K562 (cell line): ENCODE measurements at regions not wholly inside any gene's neighbourhood (a gene's known extent, or its start where the extent isn't known, plus 50 kb on each side); places are given as distances from the start of the nearest gene placed in this dataset.

Source experiments
- ATAC-seq: fragments of 200-7000 bp; cut with Tn5 transposase; 3 replicates; pipeline ENCODE4 v1.9.1; 2020; ENCODE audit warnings: moderate library complexity
- BruUV-seq: library from RNA; stranded (reverse); fragments of 400-500 nt; replicated peaks from 2 replicates; lab custom pipeline; 2021; lab: Mats Ljungman, UMichigan
- CTCF ChIA-PET: fragments of 300-600 bp; formaldehyde crosslinking; extraction: SDS; loops from one replicate; lab custom pipeline; 2021; ENCODE audit warnings: low intra/inter-chr PET ratio; lab: Yijun Ruan, JAX
- POLR2A ChIA-PET: fragments of 300-600, 350-650 bp; sonication (Branson Sonifier 250); formaldehyde crosslinking; extraction: SDS; loops from one replicate; lab custom pipeline; 2021; ENCODE audit warnings: antibody characterized with exemption, inconsistent platforms; lab: Yijun Ruan, JAX
- DNase-seq, 4 experiments: peaks; one replicate each; pipeline versions ENCODE4 v3.0.0 to v3.0.0-alpha.2; 2011 to 2018; ENCODE audit warnings: low spot score in 3 of 4, mixed read lengths in 3 of 4; ENCODE audit errors: extremely low read depth in 1 of 4
- FAIRE-seq: peaks from 2 replicates; lab custom pipeline; 2011; peaks lifted over from hg19 to GRCh38; lab: Jason Lieb, UNC
- H2AFZ ChIP-seq: 2 replicates; pipeline ENCODE4 v1.6.0; 2011; ENCODE audit warnings: low read depth, low read length, control low read depth, inconsistent platforms
- H3K27ac ChIP-seq: fragments of 200-600 bp; 3 replicates; pipeline ENCODE4 v1.8.0; 2011; ENCODE audit warnings: low read depth, mild to moderate bottlenecking, control low read depth, inconsistent platforms, low read length, moderate library complexity, mixed read lengths; ENCODE audit errors: extremely low read depth
- H3K27me3 ChIP-seq, 2 experiments: fragments of 300-600 bp in 1 of 2; 2 replicates in 1 of 2; 3 replicates in 1 of 2; pipeline versions ENCODE4 v1.6.0 to v1.8.0; 2011; ENCODE audit warnings: inconsistent platforms in 2 of 2, low read length in 2 of 2, mild to moderate bottlenecking in 1 of 2, mixed read lengths in 1 of 2, moderate library complexity in 1 of 2; ENCODE audit not compliant: control insufficient read depth in 2 of 2, insufficient read depth in 2 of 2
- H3K36me3 ChIP-seq: fragments of 300-600 bp; 3 replicates; pipeline ENCODE4 v1.8.0; 2011; ENCODE audit warnings: mild to moderate bottlenecking, low read length, inconsistent platforms; ENCODE audit not compliant: control insufficient read depth, insufficient read depth
- H3K4me1 ChIP-seq, 2 experiments: fragments of 200-600 bp in 1 of 2; replicated peaks in 1 of 2; 2 replicates in 1 of 2; 3 replicates in 1 of 2; pipeline versions ENCODE4 v1.5.1 to v1.8.0; 2011; ENCODE audit warnings: inconsistent platforms in 2 of 2, low read length in 2 of 2, mild to moderate bottlenecking in 1 of 2, mixed read lengths in 1 of 2, moderate library complexity in 1 of 2; ENCODE audit not compliant: control insufficient read depth in 2 of 2, insufficient read depth in 2 of 2
- H3K4me2 ChIP-seq: 2 replicates; pipeline ENCODE4 v1.6.1; 2011; ENCODE audit warnings: low read length, control low read depth, inconsistent platforms, mixed read lengths; ENCODE audit not compliant: insufficient read depth
- H3K4me3 ChIP-seq: fragments of 200-600 bp; sonication (generic), shearing (Covaris generic); 2 replicates; pipeline ENCODE4 v1.5.1; 2016; ENCODE audit warnings: control low read depth, inconsistent platforms
- H3K79me2 ChIP-seq: fragments of 200-600 bp; 3 replicates; pipeline ENCODE4 v1.8.0; 2011; ENCODE audit warnings: low read length, inconsistent platforms; ENCODE audit not compliant: control insufficient read depth, insufficient read depth
- H3K9ac ChIP-seq, 2 experiments: 2 replicates each; pipeline versions ENCODE4 v1.6.0 to v1.6.1; 2011; ENCODE audit warnings: low read depth in 2 of 2, low read length in 2 of 2, control low read depth in 1 of 2, inconsistent platforms in 1 of 2, mild to moderate bottlenecking in 1 of 2, mixed read lengths in 1 of 2; ENCODE audit not compliant: insufficient read depth in 1 of 2
- H3K9me1 ChIP-seq: one replicate; pipeline ENCODE4 v1.6.0; 2011; ENCODE audit warnings: inconsistent platforms, mild to moderate bottlenecking, low read length, moderate library complexity; ENCODE audit not compliant: control insufficient read depth, insufficient read depth
- H3K9me3 ChIP-seq: replicated peaks from 2 replicates; pipeline ENCODE4 v1.5.1; 2011; ENCODE audit warnings: low read depth, low read length, inconsistent platforms; ENCODE audit not compliant: control insufficient read depth, insufficient read depth
- H4K20me1 ChIP-seq: replicated peaks from 2 replicates; pipeline ENCODE4 v1.6.1; 2011; ENCODE audit warnings: low read length, inconsistent platforms, mixed read lengths; ENCODE audit not compliant: control insufficient read depth, insufficient read depth
- BRF2 ChIP-seq: IDR thresholded peaks from 3 replicates; pipeline ENCODE4 v1.6.1; 2011; ENCODE audit warnings: borderline replicate concordance, mild to moderate bottlenecking; ENCODE audit not compliant: insufficient read length, insufficient read depth
- CBFA2T3 ChIP-seq: fragments of 450-650 bp; IDR thresholded peaks from 2 replicates; pipeline ENCODE4 v1.6.1; 2017
- ESRRA ChIP-seq: fragments of 450-650 bp; IDR thresholded peaks from 2 replicates; pipeline ENCODE4 v1.6.1; 2014; ENCODE audit warnings: low read depth, mild to moderate bottlenecking, moderate library complexity, borderline replicate concordance
- GATAD2B ChIP-seq: fragments of 450-650 bp; IDR thresholded peaks from 2 replicates; pipeline ENCODE4 v1.6.1; 2017; ENCODE audit warnings: mild to moderate bottlenecking, borderline replicate concordance
- HNRNPL ChIP-seq: fragments of 200-400 bp; formaldehyde crosslinking; IDR thresholded peaks from 2 replicates; pipeline ENCODE4 v1.6.1; 2017; ENCODE audit warnings: low read depth, mild to moderate bottlenecking, low read length
- HNRNPLL ChIP-seq: fragments of 200-400 bp; formaldehyde crosslinking; IDR thresholded peaks from 2 replicates; pipeline ENCODE4 v1.6.1; 2017; ENCODE audit warnings: low read length, low read depth, mild to moderate bottlenecking; ENCODE audit not compliant: poor library complexity, severe bottlenecking
- IRF2 ChIP-seq: sonication (generic); formaldehyde crosslinking; IDR thresholded peaks from 2 replicates; pipeline ENCODE4 v1.8.1; 2022; ENCODE audit warnings: mild to moderate bottlenecking, missing genetic modification reagents
- IRF9 ChIP-seq: fragments of 450-650 bp; IDR thresholded peaks from 2 replicates; pipeline ENCODE4 v1.6.1; 2016; ENCODE audit warnings: missing biosample characterization, missing genetic modification characterization
- MED1 ChIP-seq: sonication (generic); formaldehyde crosslinking; IDR thresholded peaks from 2 replicates; pipeline ENCODE4 v1.8.1; 2023; ENCODE audit warnings: missing genetic modification reagents, borderline replicate concordance
- NELFE ChIP-seq: IDR thresholded peaks from 2 replicates; pipeline ENCODE4 v1.6.1; 2011; ENCODE audit warnings: mild to moderate bottlenecking; ENCODE audit not compliant: insufficient read depth, insufficient read length
- NFE2 ChIP-seq: IDR thresholded peaks from 2 replicates; pipeline ENCODE4 v1.6.1; 2014; ENCODE audit warnings: antibody characterized with exemption, low read depth
- NFYB ChIP-seq: IDR thresholded peaks from 2 replicates; pipeline ENCODE4 v1.6.1; 2011; ENCODE audit warnings: mild to moderate bottlenecking, moderate library complexity; ENCODE audit not compliant: insufficient read length; ENCODE audit errors: extremely low read depth
- POLR2AphosphoS5 ChIP-seq: IDR thresholded peaks from 2 replicates; pipeline ENCODE4 v1.6.1; 2011; ENCODE audit warnings: mild to moderate bottlenecking, low read depth, low read length, moderate library complexity; ENCODE audit not compliant: control insufficient read depth, insufficient read depth
- RFX5 ChIP-seq: IDR thresholded peaks from 2 replicates; pipeline ENCODE4 v1.6.1; 2011; ENCODE audit warnings: low read depth, mild to moderate bottlenecking, improper control_type of control experiment, low read length
- SMARCC2 ChIP-seq: fragments of 450-650 bp; IDR thresholded peaks from 2 replicates; pipeline ENCODE4 v1.6.1; 2017; ENCODE audit warnings: antibody characterized with exemption, moderate library complexity, mild to moderate bottlenecking, low read depth
- TSHZ1 ChIP-seq: fragments of 250-450 bp; sonication (Bioruptor Pico); IDR thresholded peaks from 2 replicates; pipeline ENCODE4 v1.4.0; 2020; ENCODE audit warnings: mild to moderate bottlenecking, moderate library complexity
- ZNF146 ChIP-seq: IDR thresholded peaks from one replicate; pipeline ENCODE4 v1.6.1; 2018; ENCODE audit warnings: missing compliant biosample characterization; ENCODE audit not compliant: unreplicated experiment
- ZNF3 ChIP-seq: fragments of 250-450 bp; sonication (Bioruptor Pico); IDR thresholded peaks from 2 replicates; pipeline ENCODE4 v1.5.0; 2021; ENCODE audit warnings: mild to moderate bottlenecking, moderate library complexity
- WGBS: fragments of 100-300 bp; shearing (Covaris generic); methylation state at CpG from one replicate; pipeline ENCODE4 v1.1.6; 2016; ENCODE audit warnings: low coverage, mixed read lengths; ENCODE audit not compliant: insufficient coverage; ENCODE audit errors: missing lambda C conversion rate; 5-methylcytosine and 5-hydroxymethylcytosine counted together
- in situ Hi-C: fragments of 300-500 bp; cut with MboI; formaldehyde crosslinking; loops from 4 replicates; pipeline ENCODE4 v1.15.0; 2018; ENCODE audit warnings: inconsistent platforms, mixed read lengths
- intact Hi-C: fragments of 100-400 bp; cut with micrococcal nuclease; formaldehyde crosslinking; loops from 2 replicates; pipeline ENCODE4 v1.14.2; 2022

- no peaks in the 10 kb centered on the region for H4K20me1 ChIP-seq
- no peak for TF ChIP-seq POLR2AphosphoS5
- no peak for TF ChIP-seq NELFE
- no peak for TF ChIP-seq NFYB
- no peak for TF ChIP-seq HNRNPL
- TF ChIP-seq TSHZ1 (CRISPR knock-in tag), result no peak
- no peak for TF ChIP-seq IRF2 (CRISPR knock-in tag)
- TF ChIP-seq ZNF146 (CRISPR knock-in tag), result no peak
- TF ChIP-seq CBFA2T3, result no peak
- TF ChIP-seq BRF2, result no peak
- TF ChIP-seq SMARCC2, result no peak
- TF ChIP-seq NFE2, result no peak
- TF ChIP-seq GATAD2B, result no peak
- TF ChIP-seq ZNF3 (CRISPR knock-in tag), result no peak
- no peak for TF ChIP-seq IRF9 (tag)
- TF ChIP-seq RFX5, result no peak
- no peak for TF ChIP-seq ESRRA
- TF ChIP-seq MED1, result no peak
- no peak for TF ChIP-seq HNRNPLL
- WGBS, result 73% methylated on average over 2 of the region's 2 CpGs
- H3K9me1 ChIP-seq, result no peaks in the 10 kb centered on the region
- H3K9me3 ChIP-seq, result no peaks in the 10 kb centered on the region
- FAIRE-seq (no peak), ATAC-seq (no peak), DNase-seq (no peak)
- H3K4me1 ChIP-seq, result peaks cover 4 to 6% of the 10 kb centered on the region in 2 experiments; a peak in 4 of 5 replicates
- no peaks in the 10 kb centered on the region for H3K27me3 ChIP-seq
- H3K4me3 ChIP-seq, result no peak overlapping the region
- H3K9ac ChIP-seq, result no peak overlapping the region
- H3K36me3 ChIP-seq, result no peaks in the 10 kb centered on the region
- H3K4me2 ChIP-seq, result no peak overlapping the region
- H2AFZ ChIP-seq, result no peak overlapping the region
- ChIA-PET POLR2A (no interaction called here), CTCF (no interaction called here)
- no TSS peak for BruUV-seq
- no peak overlapping the region for H3K27ac ChIP-seq
- intact Hi-C loops, result no loop called here
- in situ Hi-C loops, result no loop called here
- H3K79me2 ChIP-seq, result no peaks in the 10 kb centered on the region
Measured at GRCh38 chr3:72492240-72492639, 356.0 kb downstream of the SHQ1 start.
